ENCODE measurements at regions not wholly inside any gene's neighbourhood (a gene's known extent, or its start where the extent isn't known, plus 50 kb on each side); places are given as distances from the start of the nearest gene placed in this dataset.

DNA sequence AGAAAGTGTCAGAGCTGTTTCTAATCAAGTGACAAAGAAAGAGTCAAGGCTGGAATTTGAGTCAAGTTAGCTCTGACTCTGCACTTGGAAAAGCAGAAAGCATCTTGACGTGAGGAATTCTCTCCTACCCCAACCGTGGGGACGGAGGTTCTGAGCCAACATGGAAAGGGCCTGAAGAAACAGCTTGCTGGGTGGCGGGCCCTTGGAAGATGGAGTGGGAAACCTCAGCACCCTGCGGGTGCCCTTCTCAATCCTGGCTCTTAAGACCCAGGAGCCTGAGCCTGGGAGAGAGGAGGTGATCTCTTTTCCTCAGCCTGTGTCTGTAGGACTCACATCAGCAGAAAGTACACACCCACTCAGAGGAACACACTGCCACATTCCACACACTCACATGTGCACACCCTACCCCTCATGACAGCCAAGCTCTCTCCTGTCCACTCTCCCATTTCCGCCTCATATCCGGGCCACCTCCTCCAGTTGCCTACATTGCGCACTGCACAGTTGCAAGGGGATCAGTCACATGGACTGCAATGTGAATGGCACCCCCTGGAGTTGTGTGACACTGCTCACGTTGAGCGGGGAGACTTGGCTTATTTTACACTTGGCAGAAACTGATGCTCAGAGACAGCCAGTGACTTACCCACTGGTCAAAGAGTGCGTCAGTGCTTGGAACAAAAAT is 101.5 kb upstream of the SLC6A6 start:
- DNase-seq (ENCODE audit: insufficient read length, low spot score), result no peak
- no peak for FAIRE-seq
- no peak for TF ChIP-seq POLR2A (IDR thresholded peaks at IDR 0.05; ENCODE audit: low read depth, low read length)

GRCh38 chr3:14301558-14301957 is 100.8 kb upstream of the SLC6A6 start:
- FAIRE-seq (no peak), DNase-seq (ENCODE audit: insufficient read length, low spot score) (no peak)
- no peak for TF ChIP-seq POLR2A (IDR thresholded peaks at IDR 0.05; ENCODE audit: low read depth, low read length)

DNA sequence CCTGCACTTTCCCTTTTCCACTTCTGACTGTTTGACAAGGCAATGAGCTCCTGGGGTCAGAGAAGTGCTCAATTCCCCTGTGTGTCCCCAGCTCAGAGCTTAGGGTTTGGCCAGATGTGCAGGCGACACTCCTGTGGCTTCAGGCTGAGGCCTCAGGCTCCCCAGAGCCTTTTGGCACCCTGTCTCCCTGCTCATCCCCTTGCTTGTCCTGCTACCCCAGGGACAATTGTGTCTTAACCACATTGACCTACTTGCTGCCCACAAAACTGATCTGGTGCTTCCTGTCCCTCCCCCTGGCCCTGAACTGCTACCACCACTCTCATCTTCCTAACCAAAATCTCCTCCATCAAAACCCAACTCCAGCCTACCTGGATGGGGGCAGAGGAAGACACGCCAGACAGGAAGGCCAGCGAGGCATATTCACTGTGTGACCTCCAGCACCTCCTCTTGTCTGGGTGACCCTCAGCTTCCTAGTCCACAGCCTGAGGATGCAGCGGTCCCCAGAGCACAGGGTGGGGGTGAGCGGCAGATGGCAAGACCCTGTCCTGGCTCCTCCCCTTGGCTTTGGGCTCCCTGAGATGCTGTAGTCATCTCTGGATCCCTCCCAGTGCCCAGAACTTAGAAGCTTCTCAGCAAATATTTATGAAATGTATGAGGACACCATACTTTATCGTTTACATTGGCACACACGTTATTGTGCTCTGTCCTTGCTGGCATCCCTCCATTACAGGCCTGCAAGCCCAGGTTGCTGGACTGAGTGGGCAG is 98.9 kb upstream of the SLC6A6 start:
- DNase-seq (ENCODE audit: insufficient read length, low spot score), result no peak
- FAIRE-seq, result no peak
- no peak for TF ChIP-seq POLR2A (IDR thresholded peaks at IDR 0.05; ENCODE audit: low read depth, low read length)

GRCh38 chr3:14304101-14305045 is 98.0 kb upstream of the SLC6A6 start:
- no peak for TF ChIP-seq POLR2A (IDR thresholded peaks at IDR 0.05; ENCODE audit: low read depth, low read length)
- DNase-seq (ENCODE audit: insufficient read length, low spot score) (no peak), FAIRE-seq (no peak)

GRCh38 chr3:14305324-14305723 is 97.1 kb upstream of the SLC6A6 start:
- DNase-seq (ENCODE audit: insufficient read length, low spot score) (no peak), FAIRE-seq (no peak)
- TF ChIP-seq POLR2A (IDR thresholded peaks at IDR 0.05; ENCODE audit: low read depth, low read length), result no peak

GRCh38 chr3:14306142-14306541 is 96.3 kb upstream of the SLC6A6 start:
- FAIRE-seq (no peak), DNase-seq (ENCODE audit: insufficient read length, low spot score) (no peak)
- no peak for TF ChIP-seq POLR2A (IDR thresholded peaks at IDR 0.05; ENCODE audit: low read depth, low read length)

DNA sequence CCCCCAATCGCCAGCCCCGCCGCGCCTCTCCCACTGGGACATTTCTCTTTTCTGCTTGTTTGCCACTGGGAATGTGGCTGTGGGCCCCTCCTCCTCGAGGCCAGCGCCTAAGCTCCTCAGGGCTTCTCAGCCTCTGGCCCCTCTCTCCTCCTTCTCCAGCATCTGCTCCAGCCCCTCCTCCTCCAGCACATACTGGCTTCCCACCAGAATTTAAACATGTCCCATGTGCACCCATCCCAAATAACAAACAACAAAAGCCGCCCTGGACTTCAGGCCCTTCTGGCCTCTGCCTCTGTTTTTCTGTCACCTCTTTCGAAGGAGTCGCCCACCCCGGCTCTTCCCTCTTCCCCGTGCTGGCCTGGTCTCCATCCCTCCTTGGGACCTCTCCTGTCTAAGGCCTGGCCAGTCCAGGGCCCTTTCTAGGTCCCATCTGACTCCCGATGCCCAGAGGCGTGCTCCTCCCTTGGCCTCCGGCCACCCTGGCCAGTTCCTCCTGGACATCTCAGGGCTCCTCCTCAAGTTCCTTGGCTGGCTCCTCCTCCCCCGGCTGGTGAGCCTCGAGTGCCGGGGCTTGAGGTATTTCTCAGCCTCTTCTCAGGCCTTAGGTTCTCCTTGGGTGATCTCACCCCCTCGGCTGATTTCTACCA is 94.6 kb upstream of the SLC6A6 start:
- TF ChIP-seq POLR2A (IDR thresholded peaks at IDR 0.05; ENCODE audit: low read depth, low read length), result no peak
- FAIRE-seq (no peak), DNase-seq (ENCODE audit: insufficient read length, low spot score) (no peak)

GRCh38 chr3:14311729-14312128 is 90.7 kb upstream of the SLC6A6 start:
- DNase-seq (ENCODE audit: insufficient read length, low spot score) (no peak), FAIRE-seq (no peak)
- no peak for TF ChIP-seq POLR2A (IDR thresholded peaks at IDR 0.05; ENCODE audit: low read depth, low read length)

GRCh38 chr3:14312375-14312774 is 90.0 kb upstream of the SLC6A6 start:
- no peak for DNase-seq (ENCODE audit: insufficient read length, low spot score)
- FAIRE-seq, result no peak

DNA sequence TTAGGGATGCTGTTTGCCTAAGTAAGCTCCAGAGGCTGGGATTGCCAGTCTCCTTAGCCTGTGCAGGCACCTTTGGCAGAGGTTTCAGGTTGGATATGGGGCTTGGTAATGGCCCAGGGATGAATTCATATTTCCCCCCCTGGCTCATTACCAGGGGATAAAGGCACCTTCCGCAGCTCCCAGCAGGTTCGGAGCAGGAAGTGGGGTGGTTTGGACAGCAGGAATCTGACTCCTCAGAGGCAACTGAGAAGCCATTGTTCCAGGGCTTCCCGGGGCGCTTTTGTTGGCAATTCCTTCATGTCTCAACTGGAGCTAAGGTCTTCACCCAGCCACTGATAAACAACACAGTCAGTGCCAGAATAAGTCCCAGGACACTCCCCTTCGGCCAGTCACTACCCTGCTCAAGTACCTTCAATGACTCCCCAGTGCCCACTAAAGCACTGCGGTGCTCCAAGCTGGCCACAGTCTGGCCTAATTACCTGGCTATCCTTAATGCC is 85.3 kb upstream of the SLC6A6 start:
- no peak for DNase-seq (ENCODE audit: insufficient read length, low spot score)
- no peak for TF ChIP-seq POLR2A (IDR thresholded peaks at IDR 0.05; ENCODE audit: low read depth, low read length)
- FAIRE-seq, result no peak

More at GRCh38 chr3:14312375-14312774, 90.0 kb upstream of the SLC6A6 start:
- no peak for TF ChIP-seq POLR2A (IDR thresholded peaks at IDR 0.05; ENCODE audit: low read depth, low read length)

DNA sequence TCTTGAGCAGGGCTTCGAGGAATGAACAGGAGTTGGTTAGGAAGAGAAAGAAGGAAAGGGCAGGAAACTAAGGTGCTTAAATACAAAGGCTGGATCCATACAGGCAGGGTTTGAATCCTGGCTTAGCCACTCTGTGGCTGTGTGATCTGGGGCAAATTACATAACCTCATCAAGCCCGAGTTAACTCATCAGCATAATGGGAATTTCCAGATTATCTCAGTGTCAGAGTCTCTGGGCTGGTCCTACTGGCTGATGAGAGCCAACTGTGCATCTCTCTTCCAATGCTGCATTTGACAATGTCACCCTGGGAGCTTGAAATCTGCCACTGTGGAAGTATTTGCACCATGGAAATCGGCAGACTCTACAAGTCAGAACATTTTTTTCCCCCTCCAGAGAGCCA is 83.8 kb upstream of the SLC6A6 start:
- no peak for FAIRE-seq
- DNase-seq (ENCODE audit: insufficient read length, low spot score), result no peak
- TF ChIP-seq POLR2A (IDR thresholded peaks at IDR 0.05; ENCODE audit: low read depth, low read length), result no peak

- DNase-seq (ENCODE audit: insufficient read length, low spot score), result peak; percentile 84
- FAIRE-seq, result peak; percentile 82
These were observed 82.7 kb upstream of the SLC6A6 start for GRCh38 chr3:14319654-14320182.

GRCh38 chr3:14320219-14320618 is 82.2 kb upstream of the SLC6A6 start:
- no peak for TF ChIP-seq POLR2A (IDR thresholded peaks at IDR 0.05; ENCODE audit: low read depth, low read length)
- no peak for DNase-seq (ENCODE audit: insufficient read length, low spot score)
- no peak for FAIRE-seq

More at GRCh38 chr3:14319654-14320182, 82.7 kb upstream of the SLC6A6 start:
- TF ChIP-seq POLR2A (IDR thresholded peaks at IDR 0.05; ENCODE audit: low read depth, low read length), result 0 out of 2 replicates have a peak, but pooled peaks have one; percentile 22
